RWPE2 (cell line): ENCODE measurements at regions not wholly inside any gene's neighbourhood (a gene's known extent, or its start where the extent isn't known, plus 50 kb on each side); places are given as distances from the start of the nearest gene placed in this dataset.

ENCODE experiments used
- ATAC-seq: fragments of 200-7000 bp; cut with Tn5 transposase; 3 replicates; pipeline ENCODE4 v1.9.1; 2021; ENCODE audit warnings: low read depth
- DNase-seq: peaks from one replicate; pipeline ENCODE4 v3.0.0-alpha.2; 2020; ENCODE audit warnings: low spot score
- H3K27ac ChIP-seq: fragments of 450-650 bp; 2 replicates; pipeline ENCODE4 v1.5.1; 2017; ENCODE audit warnings: mild to moderate bottlenecking; ENCODE audit not compliant: poor library complexity, severe bottlenecking
- H3K27me3 ChIP-seq: fragments of 250-450 bp; sonication (Bioruptor Pico); 2 replicates; pipeline ENCODE4 v1.5.1; 2021; ENCODE audit warnings: mild to moderate bottlenecking, moderate library complexity; ENCODE audit not compliant: insufficient read depth, poor library complexity, severe bottlenecking
- H3K36me3 ChIP-seq: fragments of 250-450 bp; sonication (Bioruptor Pico); 2 replicates; pipeline ENCODE4 v1.5.1; 2020; ENCODE audit warnings: low read depth, mild to moderate bottlenecking, moderate library complexity
- H3K4me1 ChIP-seq: fragments of 250-450 bp; sonication (Bioruptor Pico); 2 replicates; pipeline ENCODE4 v1.5.1; 2021; ENCODE audit warnings: mild to moderate bottlenecking, moderate library complexity; ENCODE audit not compliant: insufficient read depth, poor library complexity, severe bottlenecking
- H3K4me3 ChIP-seq: fragments of 250-450 bp; sonication (Bioruptor Pico); 2 replicates; pipeline ENCODE4 v1.5.1; 2021; ENCODE audit warnings: mild to moderate bottlenecking, moderate library complexity; ENCODE audit not compliant: severe bottlenecking
- H3K9me3 ChIP-seq: fragments of 250-450 bp; sonication (Bioruptor Pico); 2 replicates; pipeline ENCODE4 v1.5.1; 2021; ENCODE audit warnings: mild to moderate bottlenecking, moderate library complexity; ENCODE audit not compliant: severe bottlenecking
- TF ChIP-seq, protein P1 (sequence below): fragments of 450-650 bp; IDR thresholded peaks from one replicate; pipeline ENCODE4 v1.5.1; 2017; ENCODE audit warnings: mild to moderate bottlenecking, moderate library complexity; ENCODE audit not compliant: poor library complexity, severe bottlenecking

DNA sequence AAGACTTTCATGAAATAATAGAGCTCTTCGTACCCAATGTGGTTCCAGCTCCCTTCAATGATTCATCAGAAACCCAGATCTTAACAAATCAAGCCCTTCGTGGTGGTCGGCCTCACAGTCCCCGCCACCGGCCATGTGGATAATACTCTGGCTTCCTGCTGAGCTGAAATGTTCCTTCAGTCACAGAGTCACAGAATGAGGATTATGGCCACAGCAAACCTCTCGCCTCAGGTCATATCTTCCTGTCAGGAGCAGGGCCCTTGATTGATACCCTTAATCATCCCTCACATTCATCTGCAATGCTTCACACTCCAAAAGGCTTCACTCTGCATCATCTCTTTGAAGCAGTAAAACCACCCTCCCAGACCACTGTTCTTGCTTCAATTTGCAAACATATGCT lies 452.6 kb downstream of the OCA2 start:
- H3K36me3 ChIP-seq: no peaks in the 10 kb centered on the region
- H3K9me3 ChIP-seq: peaks cover 2% of the 10 kb centered on the region
- H3K4me3 ChIP-seq: no peak overlapping the region
- H3K27me3 ChIP-seq: no peaks in the 10 kb centered on the region
- ATAC-seq: no peak
- TF ChIP-seq, protein P1, sequence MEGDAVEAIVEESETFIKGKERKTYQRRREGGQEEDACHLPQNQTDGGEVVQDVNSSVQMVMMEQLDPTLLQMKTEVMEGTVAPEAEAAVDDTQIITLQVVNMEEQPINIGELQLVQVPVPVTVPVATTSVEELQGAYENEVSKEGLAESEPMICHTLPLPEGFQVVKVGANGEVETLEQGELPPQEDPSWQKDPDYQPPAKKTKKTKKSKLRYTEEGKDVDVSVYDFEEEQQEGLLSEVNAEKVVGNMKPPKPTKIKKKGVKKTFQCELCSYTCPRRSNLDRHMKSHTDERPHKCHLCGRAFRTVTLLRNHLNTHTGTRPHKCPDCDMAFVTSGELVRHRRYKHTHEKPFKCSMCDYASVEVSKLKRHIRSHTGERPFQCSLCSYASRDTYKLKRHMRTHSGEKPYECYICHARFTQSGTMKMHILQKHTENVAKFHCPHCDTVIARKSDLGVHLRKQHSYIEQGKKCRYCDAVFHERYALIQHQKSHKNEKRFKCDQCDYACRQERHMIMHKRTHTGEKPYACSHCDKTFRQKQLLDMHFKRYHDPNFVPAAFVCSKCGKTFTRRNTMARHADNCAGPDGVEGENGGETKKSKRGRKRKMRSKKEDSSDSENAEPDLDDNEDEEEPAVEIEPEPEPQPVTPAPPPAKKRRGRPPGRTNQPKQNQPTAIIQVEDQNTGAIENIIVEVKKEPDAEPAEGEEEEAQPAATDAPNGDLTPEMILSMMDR: no peak
- DNase-seq: no peak
- H3K27ac ChIP-seq: no peak overlapping the region
- no peaks in the 10 kb centered on the region for H3K4me1 ChIP-seq

DNA sequence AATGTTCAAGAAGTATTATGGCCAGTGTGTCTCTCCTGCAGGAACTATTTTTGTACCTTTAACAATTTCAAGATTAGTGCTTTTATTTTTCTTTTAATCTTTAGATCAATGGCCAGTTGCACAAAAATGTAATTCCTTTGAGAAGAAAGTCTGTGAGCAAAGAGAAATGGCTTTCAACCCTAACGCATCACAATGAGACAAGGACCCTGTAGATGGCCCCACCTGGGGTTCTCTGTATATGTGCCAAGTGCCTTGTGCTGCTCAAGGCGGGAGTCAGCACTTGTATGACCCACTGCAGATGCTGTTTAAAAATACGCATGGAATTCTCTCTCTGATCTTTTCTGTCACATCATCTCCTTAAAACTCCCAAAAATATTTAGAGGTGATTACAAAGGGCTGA lies 453.4 kb downstream of the OCA2 start:
- H3K9me3 ChIP-seq: peaks cover 2% of the 10 kb centered on the region
- H3K27me3 ChIP-seq: no peaks in the 10 kb centered on the region
- H3K4me3 ChIP-seq: no peak overlapping the region
- H3K27ac ChIP-seq: no peak overlapping the region
- TF ChIP-seq, protein P1: no peak
- H3K36me3 ChIP-seq: no peaks in the 10 kb centered on the region
- ATAC-seq (no peak), DNase-seq (no peak)
- no peaks in the 10 kb centered on the region for H3K4me1 ChIP-seq

DNA sequence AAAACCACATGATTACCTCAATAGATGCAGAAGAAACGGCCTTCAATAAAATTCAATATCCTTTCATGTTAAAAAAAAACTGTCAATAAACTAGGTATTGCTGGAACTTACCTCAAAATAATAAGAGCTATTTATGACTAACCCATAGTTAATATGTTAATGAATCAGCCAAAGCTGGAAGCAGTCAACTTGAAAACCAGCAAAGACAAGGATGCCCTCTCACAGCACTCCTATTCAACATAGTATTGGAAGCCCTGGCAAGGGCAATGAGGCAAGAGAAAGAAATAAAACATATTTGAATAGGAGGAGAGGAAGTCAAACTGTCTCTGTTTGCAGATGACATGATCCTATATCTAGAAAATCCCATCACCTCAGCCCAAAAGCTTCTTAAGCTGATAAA lies 456.1 kb downstream of the OCA2 start:
- Histone ChIP-seq H3K4me1 (no peaks in the 10 kb centered on the region), H3K9me3 (peaks cover 2% of the 10 kb centered on the region), H3K27ac (no peak overlapping the region), H3K4me3 (no peak overlapping the region), H3K36me3 (no peaks in the 10 kb centered on the region), H3K27me3 (no peaks in the 10 kb centered on the region)
- no peak for ATAC-seq
- no peak for DNase-seq
- TF ChIP-seq, protein P1: no peak

DNA sequence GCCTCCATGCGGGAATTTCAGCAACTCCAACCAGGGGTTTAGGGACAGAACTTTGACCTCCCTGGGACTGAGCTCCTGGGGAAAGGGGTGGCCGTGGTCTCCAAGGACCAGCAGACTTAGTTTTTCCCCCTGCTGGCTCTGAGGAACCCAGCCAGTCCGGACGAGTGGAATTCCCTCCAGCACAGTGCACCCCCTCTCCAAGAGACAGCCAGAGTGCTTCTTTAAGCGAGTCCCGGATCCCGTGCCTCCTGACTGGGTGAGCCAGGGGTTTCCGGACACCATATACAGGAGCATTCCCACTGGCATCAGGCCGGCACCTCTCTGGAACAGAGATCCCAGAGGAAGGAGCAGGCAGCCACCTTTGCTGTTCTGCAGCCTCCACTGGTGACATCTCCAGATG lies 459.5 kb downstream of the OCA2 start:
- peaks cover 2% of the 10 kb centered on the region for H3K9me3 ChIP-seq
- TF ChIP-seq, protein P1: no peak
- H3K4me1 ChIP-seq: no peaks in the 10 kb centered on the region
- H3K27ac ChIP-seq: no peak overlapping the region
- no peaks in the 10 kb centered on the region for H3K36me3 ChIP-seq
- peaks cover 10% of the 10 kb centered on the region for H3K27me3 ChIP-seq
- no peak for ATAC-seq
- no peak for DNase-seq
- H3K4me3 ChIP-seq: no peak overlapping the region

DNA sequence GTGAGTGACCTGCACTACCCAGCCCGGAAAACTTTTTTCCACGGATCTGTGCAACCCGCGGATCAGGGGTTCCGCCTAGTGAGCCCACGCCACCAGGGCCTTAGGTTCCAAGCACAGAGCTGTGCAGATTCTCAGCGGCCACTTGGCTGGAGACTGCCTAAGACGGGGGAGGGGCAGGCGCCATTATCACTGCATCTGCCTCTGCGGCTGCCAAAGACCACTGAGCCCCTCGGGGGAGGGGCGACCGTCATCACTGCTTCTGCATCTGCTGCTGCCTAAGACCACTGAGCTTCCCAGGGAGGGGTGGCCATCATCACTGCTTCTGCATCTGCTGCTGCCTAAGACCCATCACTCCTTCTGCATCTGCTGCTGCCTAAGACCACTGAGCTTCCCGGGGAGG lies 460.2 kb downstream of the OCA2 start:
- no peaks in the 10 kb centered on the region for H3K36me3 ChIP-seq
- no peak for DNase-seq
- TF ChIP-seq, protein P1: no peak
- peaks cover 2% of the 10 kb centered on the region for H3K9me3 ChIP-seq
- no peak for ATAC-seq
- no peak overlapping the region for H3K27ac ChIP-seq
- H3K4me3 ChIP-seq: no peak overlapping the region
- H3K4me1 ChIP-seq: no peaks in the 10 kb centered on the region
- peaks cover 16% of the 10 kb centered on the region for H3K27me3 ChIP-seq
